Endothelial cell of umbilical vein (primary cell): ENCODE measurements at regions not wholly inside any gene's neighbourhood (a gene's known extent, or its start where the extent isn't known, plus 50 kb on each side); places are given as distances from the start of the nearest gene placed in this dataset.

Experiments used
- EZH2 ChIP-seq: IDR thresholded peaks from 2 replicates; pipeline ENCODE4 v1.6.1; 2012; ENCODE audit warnings: borderline replicate concordance, low read depth, mild to moderate bottlenecking, moderate library complexity, low read length, inconsistent platforms; ENCODE audit not compliant: severe bottlenecking
- MAX ChIP-seq: IDR thresholded peaks from 2 replicates; pipeline ENCODE4 v1.6.1; 2011; ENCODE audit not compliant: insufficient read depth, insufficient read length
- POLR2A ChIP-seq: IDR thresholded peaks from 2 replicates; pipeline ENCODE4 v1.6.1; 2012; ENCODE audit warnings: low read depth, mild to moderate bottlenecking, control low read depth, low read length
- POLR2AphosphoS5 ChIP-seq: IDR thresholded peaks from 2 replicates; pipeline ENCODE4 v1.6.1; 2012; ENCODE audit warnings: low read depth, mild to moderate bottlenecking, control low read depth, low read length, moderate library complexity; ENCODE audit not compliant: insufficient read depth
- TF ChIP-seq, protein P1 (sequence below), 2 donors: IDR thresholded peaks; 1 replicate in 1 of 2; 2 replicates in 1 of 2; pipeline ENCODE4 v1.5.1; 2011; ENCODE audit warnings: low read length in 2 of 2, mild to moderate bottlenecking in 2 of 2, moderate library complexity in 2 of 2, control low read depth in 1 of 2, inconsistent platforms in 1 of 2, low read depth in 1 of 2; ENCODE audit not compliant: insufficient read depth in 1 of 2; ENCODE audit errors: extremely low read depth in 1 of 2

GRCh38 chr13:73935991-73936390 lies 198.2 kb downstream of the KLF12 start:
- TF ChIP-seq POLR2AphosphoS5 (no peak), EZH2 (no peak), POLR2A (no peak), MAX (no peak)
- TF ChIP-seq, protein P1, sequence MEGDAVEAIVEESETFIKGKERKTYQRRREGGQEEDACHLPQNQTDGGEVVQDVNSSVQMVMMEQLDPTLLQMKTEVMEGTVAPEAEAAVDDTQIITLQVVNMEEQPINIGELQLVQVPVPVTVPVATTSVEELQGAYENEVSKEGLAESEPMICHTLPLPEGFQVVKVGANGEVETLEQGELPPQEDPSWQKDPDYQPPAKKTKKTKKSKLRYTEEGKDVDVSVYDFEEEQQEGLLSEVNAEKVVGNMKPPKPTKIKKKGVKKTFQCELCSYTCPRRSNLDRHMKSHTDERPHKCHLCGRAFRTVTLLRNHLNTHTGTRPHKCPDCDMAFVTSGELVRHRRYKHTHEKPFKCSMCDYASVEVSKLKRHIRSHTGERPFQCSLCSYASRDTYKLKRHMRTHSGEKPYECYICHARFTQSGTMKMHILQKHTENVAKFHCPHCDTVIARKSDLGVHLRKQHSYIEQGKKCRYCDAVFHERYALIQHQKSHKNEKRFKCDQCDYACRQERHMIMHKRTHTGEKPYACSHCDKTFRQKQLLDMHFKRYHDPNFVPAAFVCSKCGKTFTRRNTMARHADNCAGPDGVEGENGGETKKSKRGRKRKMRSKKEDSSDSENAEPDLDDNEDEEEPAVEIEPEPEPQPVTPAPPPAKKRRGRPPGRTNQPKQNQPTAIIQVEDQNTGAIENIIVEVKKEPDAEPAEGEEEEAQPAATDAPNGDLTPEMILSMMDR (IDR thresholded peaks at IDR 0.05; ENCODE audit: extremely low read depth in 1 of 2, insufficient read depth in 1 of 2, low read depth in 1 of 2, low read length in 2 of 2) = no peak
